ENCODE measurements at regions not wholly inside any gene's neighbourhood (a gene's known extent, or its start where the extent isn't known, plus 50 kb on each side); places are given as distances from the start of the nearest gene placed in this dataset.
"Not testable (repeated sequence)": the region's sequence is repeated elsewhere in the genome, so short reads cannot be mapped to it uniquely, and the experiment has no call there.

DNA sequence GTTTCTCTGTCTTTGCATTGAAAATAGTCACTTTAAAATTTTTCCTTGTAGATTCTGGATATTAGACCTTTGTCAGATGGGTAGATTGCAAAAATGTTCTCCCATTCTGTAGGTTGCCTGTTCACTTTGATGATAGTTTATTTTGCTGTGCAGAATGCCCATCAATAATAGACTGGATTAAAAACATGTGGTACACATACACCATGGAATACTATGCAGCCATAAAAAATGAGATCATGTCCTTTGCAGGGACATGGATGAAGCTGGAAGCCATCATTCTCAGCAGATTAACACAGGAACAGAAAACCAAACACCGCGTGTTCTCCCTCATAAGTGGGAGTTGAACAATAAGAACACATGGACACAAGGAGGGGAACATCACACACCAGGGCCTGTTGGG is 670.2 kb upstream of the SOX9 start:
- TF ChIP-seq, protein P1, sequence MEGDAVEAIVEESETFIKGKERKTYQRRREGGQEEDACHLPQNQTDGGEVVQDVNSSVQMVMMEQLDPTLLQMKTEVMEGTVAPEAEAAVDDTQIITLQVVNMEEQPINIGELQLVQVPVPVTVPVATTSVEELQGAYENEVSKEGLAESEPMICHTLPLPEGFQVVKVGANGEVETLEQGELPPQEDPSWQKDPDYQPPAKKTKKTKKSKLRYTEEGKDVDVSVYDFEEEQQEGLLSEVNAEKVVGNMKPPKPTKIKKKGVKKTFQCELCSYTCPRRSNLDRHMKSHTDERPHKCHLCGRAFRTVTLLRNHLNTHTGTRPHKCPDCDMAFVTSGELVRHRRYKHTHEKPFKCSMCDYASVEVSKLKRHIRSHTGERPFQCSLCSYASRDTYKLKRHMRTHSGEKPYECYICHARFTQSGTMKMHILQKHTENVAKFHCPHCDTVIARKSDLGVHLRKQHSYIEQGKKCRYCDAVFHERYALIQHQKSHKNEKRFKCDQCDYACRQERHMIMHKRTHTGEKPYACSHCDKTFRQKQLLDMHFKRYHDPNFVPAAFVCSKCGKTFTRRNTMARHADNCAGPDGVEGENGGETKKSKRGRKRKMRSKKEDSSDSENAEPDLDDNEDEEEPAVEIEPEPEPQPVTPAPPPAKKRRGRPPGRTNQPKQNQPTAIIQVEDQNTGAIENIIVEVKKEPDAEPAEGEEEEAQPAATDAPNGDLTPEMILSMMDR (IDR thresholded peaks at IDR 0.05; ENCODE audit: control extremely low read depth in 1 of 3, insufficient read depth in 1 of 3, low read depth in 1 of 3, low read length in 3 of 3), result not testable (repeated sequence)
- not testable (repeated sequence) for TF ChIP-seq CEBPB (IDR thresholded peaks at IDR 0.05; ENCODE audit: low read depth, low read length); POLR2AphosphoS5 (IDR thresholded peaks at IDR 0.05; ENCODE audit: low read depth, low read length); MAFK (IDR thresholded peaks at IDR 0.05; ENCODE audit: low read depth, low read length); KDM1A (IDR thresholded peaks at IDR 0.05; ENCODE audit: borderline replicate concordance, low read length); TAF1 (IDR thresholded peaks at IDR 0.05; ENCODE audit: low read depth, low read length)
